BJ (cell line): ENCODE measurements at regions not wholly inside any gene's neighbourhood (a gene's known extent, or its start where the extent isn't known, plus 50 kb on each side); places are given as distances from the start of the nearest gene placed in this dataset.

ENCODE experiments used
- CTCF ChIA-PET: fragments of 350-600 bp; formaldehyde crosslinking; extraction: SDS; loops from one replicate; lab custom pipeline; 2021; ENCODE audit warnings: antibody characterized with exemption, inconsistent platforms; lab: Yijun Ruan, JAX
- POLR2A ChIA-PET: fragments of 300-600 bp; sonication (Branson Sonifier 250); formaldehyde crosslinking; extraction: SDS; loops from one replicate; lab custom pipeline; 2021; ENCODE audit warnings: antibody characterized with exemption; lab: Charles Lee
- DNase-seq: peaks from one replicate; pipeline ENCODE4 v3.0.0-alpha.2; 2011; ENCODE audit warnings: low read depth
- H3K27me3 ChIP-seq: 2 replicates; pipeline ENCODE4 v1.6.0; 2011; ENCODE audit warnings: low read length; ENCODE audit not compliant: control insufficient read depth, insufficient read depth
- H3K36me3 ChIP-seq: 2 replicates; pipeline ENCODE4 v1.5.1; 2011; ENCODE audit warnings: low read length; ENCODE audit not compliant: control insufficient read depth, insufficient read depth
- H3K4me3 ChIP-seq: 2 replicates; pipeline ENCODE4 v1.5.1; 2011; ENCODE audit warnings: low read depth, mild to moderate bottlenecking, control low read depth, low read length
- TF ChIP-seq, protein P1 (sequence below): IDR thresholded peaks from 2 replicates; pipeline ENCODE4 v1.5.1; 2011; ENCODE audit warnings: low read depth, mild to moderate bottlenecking, control low read depth, inconsistent platforms, low read length, moderate library complexity; ENCODE audit not compliant: insufficient read depth

DNA sequence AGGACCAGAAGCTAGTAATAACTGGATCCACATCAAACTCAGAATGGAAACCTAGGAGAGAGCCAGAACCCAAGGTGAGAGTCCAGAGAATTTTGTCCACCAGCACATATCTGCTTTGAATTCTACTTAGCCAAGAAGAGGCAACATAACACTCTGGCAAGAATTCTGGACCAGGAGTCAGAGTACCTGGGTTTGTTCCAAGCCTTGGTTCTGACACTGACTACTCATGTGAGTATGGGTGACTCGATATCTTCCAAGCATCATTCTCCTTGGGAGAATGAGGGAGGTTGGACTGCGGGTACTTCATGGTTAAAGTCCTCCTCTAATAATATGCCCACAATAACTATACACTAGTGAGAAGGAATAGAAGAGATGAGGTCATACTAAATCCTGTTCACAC is 144.0 kb upstream of the JADE1 start:
- DNase-seq: no peak
- Histone ChIP-seq H3K36me3 (no peaks in the 10 kb centered on the region), H3K4me3 (no peak overlapping the region), H3K27me3 (no peaks in the 10 kb centered on the region; the same call in 1 of the 2 replicates)
- ChIA-PET CTCF (no interaction called here), POLR2A (no interaction called here)
- TF ChIP-seq, protein P1, sequence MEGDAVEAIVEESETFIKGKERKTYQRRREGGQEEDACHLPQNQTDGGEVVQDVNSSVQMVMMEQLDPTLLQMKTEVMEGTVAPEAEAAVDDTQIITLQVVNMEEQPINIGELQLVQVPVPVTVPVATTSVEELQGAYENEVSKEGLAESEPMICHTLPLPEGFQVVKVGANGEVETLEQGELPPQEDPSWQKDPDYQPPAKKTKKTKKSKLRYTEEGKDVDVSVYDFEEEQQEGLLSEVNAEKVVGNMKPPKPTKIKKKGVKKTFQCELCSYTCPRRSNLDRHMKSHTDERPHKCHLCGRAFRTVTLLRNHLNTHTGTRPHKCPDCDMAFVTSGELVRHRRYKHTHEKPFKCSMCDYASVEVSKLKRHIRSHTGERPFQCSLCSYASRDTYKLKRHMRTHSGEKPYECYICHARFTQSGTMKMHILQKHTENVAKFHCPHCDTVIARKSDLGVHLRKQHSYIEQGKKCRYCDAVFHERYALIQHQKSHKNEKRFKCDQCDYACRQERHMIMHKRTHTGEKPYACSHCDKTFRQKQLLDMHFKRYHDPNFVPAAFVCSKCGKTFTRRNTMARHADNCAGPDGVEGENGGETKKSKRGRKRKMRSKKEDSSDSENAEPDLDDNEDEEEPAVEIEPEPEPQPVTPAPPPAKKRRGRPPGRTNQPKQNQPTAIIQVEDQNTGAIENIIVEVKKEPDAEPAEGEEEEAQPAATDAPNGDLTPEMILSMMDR: no peak

DNA sequence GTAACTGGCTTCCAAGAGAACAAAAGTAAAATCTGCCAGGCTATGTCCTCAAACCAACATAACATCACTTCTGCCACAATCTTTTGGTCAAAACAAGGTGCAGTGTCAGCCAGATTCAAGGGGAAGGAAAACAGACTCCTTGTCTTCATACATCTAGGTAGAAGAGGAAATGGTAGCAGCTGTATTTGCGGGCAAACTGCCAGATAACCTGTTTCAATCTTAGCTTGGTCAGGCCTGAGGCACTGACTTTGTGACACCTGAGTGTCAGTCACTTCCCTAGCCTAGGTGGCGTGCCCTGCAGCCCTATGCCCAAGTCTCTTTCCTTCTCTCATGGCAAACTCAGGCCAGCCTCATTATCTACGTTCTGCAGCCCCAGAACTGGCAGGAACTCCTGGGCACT is 146.2 kb upstream of the JADE1 start:
- Histone ChIP-seq H3K4me3 (no peak overlapping the region), H3K36me3 (no peaks in the 10 kb centered on the region), H3K27me3 (no peaks in the 10 kb centered on the region)
- CTCF ChIA-PET: interaction anchor here (1.6 kb wide), 1 partner anchor 10 kb away, joined by 4 read pairs; no protein-coding TSS in a partner anchor
- TF ChIP-seq, protein P1: no peak
- no peak for DNase-seq
- POLR2A ChIA-PET: no interaction called here

GRCh38 chr4:128661479-128661878 is 148.0 kb upstream of the JADE1 start:
- CTCF ChIA-PET: interaction anchor here (0.7 kb wide), 1 partner anchor 122 kb away, joined by 3 read pairs; no protein-coding TSS in a partner anchor
- H3K36me3 ChIP-seq: no peaks in the 10 kb centered on the region
- H3K4me3 ChIP-seq: no peak overlapping the region
- POLR2A ChIA-PET: no interaction called here
- TF ChIP-seq, protein P1: no peak
- no peaks in the 10 kb centered on the region for H3K27me3 ChIP-seq
- DNase-seq: no peak

DNA sequence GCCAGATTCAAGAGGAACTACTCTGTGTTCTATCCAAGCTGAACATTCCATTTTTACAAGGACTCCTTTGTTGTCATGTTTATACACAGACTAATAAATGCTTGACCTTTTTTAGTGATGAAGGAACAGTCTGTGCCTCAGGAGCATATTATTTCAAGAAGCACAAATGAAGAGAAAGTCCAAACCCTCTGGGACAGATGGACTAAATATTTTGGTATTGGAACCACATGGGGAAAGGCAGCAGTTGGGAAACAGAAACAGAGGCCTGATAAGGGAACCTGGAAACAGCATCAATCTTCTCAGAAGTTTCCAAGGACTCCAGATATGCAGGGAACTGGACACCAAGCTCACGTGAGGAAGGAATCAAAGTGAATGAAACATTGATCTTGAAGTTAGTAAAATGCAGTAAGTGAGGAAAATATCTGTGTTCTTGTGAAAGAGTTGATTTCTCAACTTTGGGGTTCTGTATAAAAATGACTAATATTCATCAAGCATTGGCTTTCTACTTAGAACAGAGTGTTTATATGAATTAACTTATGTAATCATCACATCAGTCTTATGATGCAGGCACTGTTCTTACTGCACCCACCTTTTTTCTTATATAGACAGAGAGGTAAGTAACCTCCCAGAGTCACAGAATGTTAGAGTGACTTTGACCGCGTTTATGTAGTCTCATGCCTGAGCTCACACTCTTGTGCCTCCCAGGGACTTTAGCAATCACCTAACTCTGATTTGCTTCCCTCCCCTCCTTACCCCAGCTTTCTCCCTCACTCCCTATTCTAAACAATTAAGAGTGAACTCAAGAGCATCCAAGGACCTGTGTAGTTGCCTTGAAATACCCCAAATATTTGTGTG is 148.9 kb upstream of the JADE1 start:
- ChIA-PET POLR2A (no interaction called here), CTCF (interaction anchor here (0.7 kb wide), 1 partner anchor 123 kb away, joined by 3 read pairs; no protein-coding TSS in a partner anchor)
- H3K4me3 ChIP-seq: no peak overlapping the region
- peak; percentile 84 for DNase-seq
- TF ChIP-seq, protein P1: no peak
- H3K27me3 ChIP-seq: no peaks in the 10 kb centered on the region
- no peaks in the 10 kb centered on the region for H3K36me3 ChIP-seq

DNA sequence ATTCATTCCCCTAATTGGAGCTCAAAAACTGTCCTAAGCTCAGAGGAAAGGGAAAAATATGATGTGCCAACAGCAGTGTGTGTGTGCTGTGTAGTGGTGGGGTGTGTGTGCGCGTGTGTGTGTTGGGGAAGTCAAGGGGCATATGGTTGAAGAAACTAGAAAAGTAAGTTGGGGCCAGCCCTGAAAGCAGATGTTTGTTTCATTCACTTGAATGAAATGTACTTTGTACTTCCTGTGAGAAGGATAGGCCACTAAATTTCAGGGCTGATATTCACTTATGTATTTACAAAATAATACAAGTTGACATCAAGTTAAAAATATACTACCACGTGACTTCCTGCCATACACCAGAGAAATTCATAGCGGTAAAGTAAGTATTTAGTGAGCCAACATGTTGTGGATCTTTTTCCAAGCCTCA is 151.3 kb upstream of the JADE1 start:
- H3K4me3 ChIP-seq: no peak overlapping the region
- POLR2A ChIA-PET: no interaction called here
- H3K36me3 ChIP-seq: no peaks in the 10 kb centered on the region
- DNase-seq: peak; percentile 54
- H3K27me3 ChIP-seq: no peaks in the 10 kb centered on the region
- TF ChIP-seq, protein P1: no peak
- CTCF ChIA-PET: interaction anchor here (0.6 to 1.6 kb wide), 3 partner anchors 10 to 103 kb away, joined by 3 read pairs; no protein-coding TSS in a partner anchor
